ENCODE measurements at regions not wholly inside any gene's neighbourhood (a gene's known extent, or its start where the extent isn't known, plus 50 kb on each side); places are given as distances from the start of the nearest gene placed in this dataset.

- Mint-ChIP-seq H3K9me3 (peaks cover 5% of the 10 kb centered on the region), H3K4me1 (no peaks in the 10 kb centered on the region), H3K4me3 (no peak overlapping the region), H3K27ac (no peak overlapping the region), H3K27me3 (no peaks in the 10 kb centered on the region), H3K36me3 (ENCODE audit: low read depth) (no peaks in the 10 kb centered on the region)
- ATAC-seq (ENCODE audit: low read depth), result no peak
- POLR2A ChIA-PET, result no interaction called here
- DNase-seq, result no peak
- TF ChIP-seq CTCF (IDR thresholded peaks at IDR 0.05), result no peak
- intact Hi-C loops (cut with micrococcal nuclease), result no loop called here
- CTCF ChIA-PET, result no interaction called here
Observed at GRCh38 chr9:23907343-23907742, 81.3 kb upstream of the ELAVL2 start.

DNA sequence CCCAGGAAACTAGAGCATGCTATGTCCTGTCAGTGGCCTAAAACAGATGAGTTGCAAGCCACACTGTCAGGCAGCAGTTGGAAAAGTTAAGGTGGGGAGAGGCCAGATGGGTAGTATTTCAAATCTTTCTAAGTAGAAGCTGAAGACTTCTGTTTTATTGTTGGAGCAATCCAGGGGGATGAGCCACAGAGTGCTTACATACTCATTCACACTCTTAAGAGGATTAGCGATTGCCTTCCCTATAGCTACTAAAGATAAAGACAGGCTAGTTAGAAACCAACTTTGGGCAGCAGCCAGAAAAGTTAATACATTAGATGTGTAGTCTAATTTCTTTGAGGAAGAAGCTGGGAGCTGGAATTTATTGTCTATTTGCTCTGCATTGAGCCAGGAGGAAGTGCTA, 61.7 kb upstream of the ELAVL2 start:
- DNase-seq (no peak), ATAC-seq (ENCODE audit: low read depth) (no peak)
- Mint-ChIP-seq H3K4me3 (no peak overlapping the region), H3K27ac (no peak overlapping the region), H3K4me1 (no peaks in the 10 kb centered on the region), H3K36me3 (ENCODE audit: low read depth) (no peaks in the 10 kb centered on the region), H3K9me3 (peaks cover 25% of the 10 kb centered on the region), H3K27me3 (no peaks in the 10 kb centered on the region)
- CTCF ChIA-PET, result no interaction called here
- intact Hi-C loops (cut with micrococcal nuclease), result no loop called here
- TF ChIP-seq CTCF (IDR thresholded peaks at IDR 0.05), result no peak
- POLR2A ChIA-PET, result no interaction called here
